AG04449 (cell line): ENCODE measurements at regions not wholly inside any gene's neighbourhood (a gene's known extent, or its start where the extent isn't known, plus 50 kb on each side); places are given as distances from the start of the nearest gene placed in this dataset.
"Not testable (repeated sequence)": the region's sequence is repeated elsewhere in the genome, so short reads cannot be mapped to it uniquely, and the experiment has no call there.

Source experiments
- CTCF ChIA-PET: fragments of 350-600 bp; formaldehyde crosslinking; extraction: SDS; loops from one replicate; lab custom pipeline; 2021; ENCODE audit warnings: antibody characterized with exemption; lab: Yijun Ruan, JAX
- POLR2A ChIA-PET: fragments of 400-600, 350-600 bp; formaldehyde crosslinking; extraction: SDS; loops from one replicate; lab custom pipeline; 2020; ENCODE audit warnings: antibody characterized with exemption, inconsistent platforms; lab: Yijun Ruan, JAX
- DNase-seq: peaks from one replicate; pipeline ENCODE4 v3.0.0-alpha.2; 2010; ENCODE audit warnings: low read depth, low spot score
- H3K4me3 ChIP-seq: 2 replicates; pipeline ENCODE4 v1.5.1; 2011; ENCODE audit warnings: low read depth, mild to moderate bottlenecking, control low read depth, low read length
- TF ChIP-seq, protein P1 (sequence below): IDR thresholded peaks from one replicate; pipeline ENCODE4 v1.5.1; 2011; ENCODE audit warnings: mild to moderate bottlenecking, moderate library complexity, low read length, control low read depth, inconsistent platforms; ENCODE audit not compliant: insufficient read depth; ENCODE audit errors: missing control alignments

- ChIA-PET POLR2A (no interaction called here), CTCF (no interaction called here)
- DNase-seq: no peak
- TF ChIP-seq, protein P1, sequence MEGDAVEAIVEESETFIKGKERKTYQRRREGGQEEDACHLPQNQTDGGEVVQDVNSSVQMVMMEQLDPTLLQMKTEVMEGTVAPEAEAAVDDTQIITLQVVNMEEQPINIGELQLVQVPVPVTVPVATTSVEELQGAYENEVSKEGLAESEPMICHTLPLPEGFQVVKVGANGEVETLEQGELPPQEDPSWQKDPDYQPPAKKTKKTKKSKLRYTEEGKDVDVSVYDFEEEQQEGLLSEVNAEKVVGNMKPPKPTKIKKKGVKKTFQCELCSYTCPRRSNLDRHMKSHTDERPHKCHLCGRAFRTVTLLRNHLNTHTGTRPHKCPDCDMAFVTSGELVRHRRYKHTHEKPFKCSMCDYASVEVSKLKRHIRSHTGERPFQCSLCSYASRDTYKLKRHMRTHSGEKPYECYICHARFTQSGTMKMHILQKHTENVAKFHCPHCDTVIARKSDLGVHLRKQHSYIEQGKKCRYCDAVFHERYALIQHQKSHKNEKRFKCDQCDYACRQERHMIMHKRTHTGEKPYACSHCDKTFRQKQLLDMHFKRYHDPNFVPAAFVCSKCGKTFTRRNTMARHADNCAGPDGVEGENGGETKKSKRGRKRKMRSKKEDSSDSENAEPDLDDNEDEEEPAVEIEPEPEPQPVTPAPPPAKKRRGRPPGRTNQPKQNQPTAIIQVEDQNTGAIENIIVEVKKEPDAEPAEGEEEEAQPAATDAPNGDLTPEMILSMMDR: no peak
- no peak overlapping the region for H3K4me3 ChIP-seq
Measured at GRCh38 chr13:110980921-110981320, 66.1 kb upstream of the ANKRD10 start.

GRCh38 chr13:110979149-110979548 is 64.3 kb upstream of the ANKRD10 start:
- POLR2A ChIA-PET, CTCF ChIA-PET, H3K4me3 ChIP-seq, DNase-seq: not testable (repeated sequence)

GRCh38 chr13:110978390-110978789 is 63.5 kb upstream of the ANKRD10 start:
- no peak for DNase-seq
- no peak overlapping the region for H3K4me3 ChIP-seq
- TF ChIP-seq, protein P1: no peak
- ChIA-PET CTCF (no interaction called here), POLR2A (no interaction called here)

- CTCF ChIA-PET: interaction anchor here (1.0 kb wide), 1 partner anchor 61 kb away, joined by 5 read pairs; no protein-coding TSS in a partner anchor
- no peak overlapping the region for H3K4me3 ChIP-seq
- POLR2A ChIA-PET: no interaction called here
- TF ChIP-seq, protein P1: no peak
- DNase-seq: no peak
Measured at GRCh38 chr13:110976785-110977184, 61.9 kb upstream of the ANKRD10 start.

GRCh38 chr13:110973007-110973700 is 58.3 kb upstream of the ANKRD10 start:
- TF ChIP-seq, protein P1: no peak
- CTCF ChIA-PET: no interaction called here
- POLR2A ChIA-PET: no interaction called here
- H3K4me3 ChIP-seq: no peak overlapping the region
- no peak for DNase-seq

DNA sequence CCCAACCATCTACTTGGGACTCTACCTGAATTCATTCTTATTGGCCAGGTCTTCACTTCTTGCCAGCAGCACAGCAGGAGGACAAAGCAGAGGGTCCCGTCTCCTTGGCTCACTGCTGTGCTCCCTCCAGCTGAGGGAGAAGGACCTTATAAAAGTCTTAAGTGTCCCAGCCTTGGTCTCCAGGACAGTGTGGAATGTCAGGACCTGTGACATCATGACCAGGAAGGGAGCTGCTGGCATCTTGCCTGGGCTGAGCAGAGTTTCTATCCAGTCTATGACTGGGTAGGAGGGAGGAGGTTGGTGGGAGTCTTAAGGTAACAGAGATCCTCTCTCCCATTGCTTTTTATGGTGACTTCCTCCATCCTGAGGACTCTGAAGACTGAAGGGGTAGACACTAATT is 56.6 kb upstream of the ANKRD10 start:
- ChIA-PET POLR2A (no interaction called here), CTCF (no interaction called here)
- TF ChIP-seq, protein P1: no peak
- H3K4me3 ChIP-seq: no peak overlapping the region
- no peak for DNase-seq

GRCh38 chr13:110967156-110967855 is 52.4 kb upstream of the ANKRD10 start:
- POLR2A ChIA-PET, DNase-seq, H3K4me3 ChIP-seq: not testable (repeated sequence)
- CTCF ChIA-PET: interaction anchor here (0.7 kb wide), 1 partner anchor 9 kb away, joined by 3 read pairs; no protein-coding TSS in a partner anchor
